ENCODE measurements at regions not wholly inside any gene's neighbourhood (a gene's known extent, or its start where the extent isn't known, plus 50 kb on each side); places are given as distances from the start of the nearest gene placed in this dataset.

DNA sequence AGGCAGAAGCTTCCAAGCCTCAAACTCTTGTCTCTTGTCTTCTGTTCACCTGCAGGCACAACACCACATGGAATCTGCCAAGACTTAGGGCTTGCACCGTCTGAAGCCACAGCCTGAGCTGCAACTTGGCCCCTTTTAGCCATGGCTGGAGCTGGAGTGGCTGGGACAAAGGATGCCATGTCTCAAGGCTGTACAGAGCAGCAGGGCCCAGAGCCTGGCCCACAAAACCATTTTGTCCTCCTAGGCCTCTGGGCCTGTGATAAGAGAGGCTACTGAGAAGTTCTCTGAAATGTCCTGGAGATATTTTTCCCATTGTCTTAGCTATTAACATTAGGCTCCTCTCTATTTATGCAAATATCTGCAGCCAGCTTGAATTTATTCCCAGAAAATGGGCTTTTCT is 330.8 kb downstream of the DTWD2 start:
- TF ChIP-seq POLR2A (IDR thresholded peaks at IDR 0.05) (no peak), CTCF (IDR thresholded peaks at IDR 0.05) (no peak)

Data from Peyer's patch (tissue), 4 donors.